ENCODE measurements at regions not wholly inside any gene's neighbourhood (a gene's known extent, or its start where the extent isn't known, plus 50 kb on each side); places are given as distances from the start of the nearest gene placed in this dataset.

DNA sequence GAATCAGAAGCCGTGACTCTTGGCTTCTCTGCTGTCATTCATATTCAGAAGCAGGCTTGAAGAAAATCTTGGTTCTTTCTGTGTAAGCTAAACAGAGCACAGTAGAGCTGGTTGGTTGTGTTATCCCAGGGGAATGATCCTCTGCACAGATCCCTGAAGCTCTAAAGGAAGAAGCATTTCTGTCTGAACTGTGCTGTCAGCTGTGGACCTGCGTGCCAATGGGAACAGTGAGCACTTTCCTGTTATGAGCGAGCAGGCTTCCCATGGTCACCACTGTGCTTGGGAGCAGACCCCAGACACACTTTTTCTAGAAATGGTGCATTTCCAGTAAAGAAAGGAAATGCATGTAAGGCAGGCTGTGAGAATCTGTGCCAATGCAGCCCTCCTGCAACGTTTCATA is 490.2 kb downstream of the EPM2A start:
- TF ChIP-seq, protein P1, sequence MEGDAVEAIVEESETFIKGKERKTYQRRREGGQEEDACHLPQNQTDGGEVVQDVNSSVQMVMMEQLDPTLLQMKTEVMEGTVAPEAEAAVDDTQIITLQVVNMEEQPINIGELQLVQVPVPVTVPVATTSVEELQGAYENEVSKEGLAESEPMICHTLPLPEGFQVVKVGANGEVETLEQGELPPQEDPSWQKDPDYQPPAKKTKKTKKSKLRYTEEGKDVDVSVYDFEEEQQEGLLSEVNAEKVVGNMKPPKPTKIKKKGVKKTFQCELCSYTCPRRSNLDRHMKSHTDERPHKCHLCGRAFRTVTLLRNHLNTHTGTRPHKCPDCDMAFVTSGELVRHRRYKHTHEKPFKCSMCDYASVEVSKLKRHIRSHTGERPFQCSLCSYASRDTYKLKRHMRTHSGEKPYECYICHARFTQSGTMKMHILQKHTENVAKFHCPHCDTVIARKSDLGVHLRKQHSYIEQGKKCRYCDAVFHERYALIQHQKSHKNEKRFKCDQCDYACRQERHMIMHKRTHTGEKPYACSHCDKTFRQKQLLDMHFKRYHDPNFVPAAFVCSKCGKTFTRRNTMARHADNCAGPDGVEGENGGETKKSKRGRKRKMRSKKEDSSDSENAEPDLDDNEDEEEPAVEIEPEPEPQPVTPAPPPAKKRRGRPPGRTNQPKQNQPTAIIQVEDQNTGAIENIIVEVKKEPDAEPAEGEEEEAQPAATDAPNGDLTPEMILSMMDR (IDR thresholded peaks at IDR 0.05): no peak
- no peak for TF ChIP-seq POLR2A (IDR thresholded peaks at IDR 0.05)
